Colonic mucosa (tissue), 4 donors: ENCODE measurements at regions not wholly inside any gene's neighbourhood (a gene's known extent, or its start where the extent isn't known, plus 50 kb on each side); places are given as distances from the start of the nearest gene placed in this dataset.
"Not testable (repeated sequence)": the region's sequence is repeated elsewhere in the genome, so short reads cannot be mapped to it uniquely, and the experiment has no call there.

Experiments used
- DNase-seq: peaks from one replicate; pipeline ENCODE4 v3.0.0-alpha.2; 2020
- H3K27ac ChIP-seq: fragments of 200-600 bp; one replicate; pipeline ENCODE4 v1.8.0; 2021
- H3K27me3 ChIP-seq: fragments of 200-600 bp; one replicate; pipeline ENCODE4 v1.8.0; 2021
- H3K36me3 ChIP-seq: fragments of 200-600 bp; one replicate; pipeline ENCODE4 v1.8.0; 2021
- H3K4me1 ChIP-seq: fragments of 200-600 bp; one replicate; pipeline ENCODE4 v1.8.0; 2021; ENCODE audit warnings: mild to moderate bottlenecking
- H3K4me3 ChIP-seq: fragments of 200-600 bp; one replicate; pipeline ENCODE4 v1.8.0; 2021
- H3K9ac ChIP-seq, 2 donors: one replicate each; pipeline ENCODE4 v1.7.0; 2013; ENCODE audit warnings: control low read depth in 2 of 2, low read depth in 2 of 2, low read length in 2 of 2
- H3K9me3 ChIP-seq: fragments of 200-600 bp; one replicate; pipeline ENCODE4 v1.8.0; 2021
- CTCF ChIP-seq: fragments of 200-600 bp; IDR thresholded peaks from one replicate; pipeline ENCODE4 v1.8.0; 2022; ENCODE audit warnings: antibody characterized with exemption, mild to moderate bottlenecking
- intact Hi-C: fragments of 100-400 bp; cut with DNase I; formaldehyde crosslinking; loops from one replicate; pipeline ENCODE4 v1.14.1; 2022
- donor health status: healthy.
- donor health status: DM: no; HTN: no; CAD: no.
- donor health status: DM: no; HTN: no; CAD: no.

- H3K9ac ChIP-seq = no peak overlapping the region
- H3K27ac ChIP-seq = no peak overlapping the region
- intact Hi-C loops = no loop called here
- no peaks in the 10 kb centered on the region for H3K9me3 ChIP-seq
- no peaks in the 10 kb centered on the region for H3K27me3 ChIP-seq
- no peaks in the 10 kb centered on the region for H3K4me1 ChIP-seq
- no peak for DNase-seq
- no peaks in the 10 kb centered on the region for H3K36me3 ChIP-seq
- H3K4me3 ChIP-seq = no peak overlapping the region
- no peak for TF ChIP-seq CTCF
Observed at GRCh38 chr2:44063033-44063432, 67.2 kb upstream of the LRPPRC start.

GRCh38 chr2:44064281-44064680 is 68.5 kb upstream of the LRPPRC start:
- intact Hi-C loops, DNase-seq, H3K9me3 ChIP-seq, H3K36me3 ChIP-seq, H3K27ac ChIP-seq, H3K4me1 ChIP-seq, H3K9ac ChIP-seq, H3K27me3 ChIP-seq, H3K4me3 ChIP-seq: not testable (repeated sequence)

DNA sequence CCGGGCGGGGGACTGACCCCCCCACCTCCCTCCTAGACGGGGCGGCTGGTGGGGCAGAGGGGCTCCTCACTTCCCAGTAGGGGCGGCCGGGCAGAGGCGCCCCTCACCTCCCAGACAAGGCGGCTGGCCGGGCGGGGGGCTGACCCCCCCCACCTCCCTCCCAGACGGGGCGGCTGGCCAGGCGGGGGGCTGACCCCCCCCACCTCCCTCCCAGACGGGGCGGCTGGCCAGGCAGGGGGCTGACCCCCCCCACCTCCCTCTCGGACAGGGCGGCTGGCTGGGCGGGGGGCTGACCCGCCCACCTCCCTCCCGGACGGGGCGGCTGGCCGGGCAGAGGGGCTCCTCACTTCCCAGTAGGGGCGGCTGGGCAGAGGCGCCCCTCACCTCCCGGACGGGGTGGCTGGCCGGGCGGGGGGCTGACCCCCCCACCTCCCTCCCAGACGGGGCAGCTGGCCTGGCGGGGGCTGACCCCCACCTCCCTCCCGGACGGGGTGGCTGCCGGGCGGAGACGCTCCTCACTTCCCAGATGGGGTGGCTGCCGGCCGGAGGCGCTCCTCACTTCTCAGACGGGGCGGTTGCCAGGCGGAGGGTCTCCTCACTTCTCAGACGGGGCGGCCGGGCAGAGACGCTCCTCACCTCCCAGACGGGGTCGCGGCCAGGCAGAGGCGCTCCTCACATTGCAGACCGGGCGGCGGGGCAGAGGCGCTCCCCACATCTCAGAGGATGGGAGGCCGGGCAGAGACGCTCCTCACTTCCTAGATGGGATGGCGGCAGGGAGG is 71.4 kb upstream of the LRPPRC start:
- H3K4me3 ChIP-seq, H3K9me3 ChIP-seq, H3K4me1 ChIP-seq, H3K27ac ChIP-seq, H3K9ac ChIP-seq, DNase-seq, intact Hi-C loops, H3K27me3 ChIP-seq, H3K36me3 ChIP-seq: not testable (repeated sequence)

DNA sequence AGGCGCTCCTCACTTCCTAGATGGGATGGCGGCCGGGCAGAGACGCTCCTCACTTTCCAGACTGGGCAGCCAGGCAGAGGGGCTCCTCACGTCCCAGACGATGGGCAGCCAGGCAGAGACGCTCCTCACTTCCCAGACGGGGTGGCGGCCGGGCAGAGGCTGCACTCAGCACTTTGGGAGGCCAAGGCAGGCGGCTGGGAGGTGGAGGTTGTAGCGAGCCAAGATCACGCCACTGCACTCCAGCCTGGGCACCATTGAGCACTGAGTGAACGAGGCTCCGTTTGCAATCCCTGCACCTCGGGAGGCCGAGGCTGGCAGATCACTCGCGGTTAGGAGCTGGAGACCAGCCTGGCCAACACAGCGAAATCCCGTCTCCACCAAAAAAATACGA is 72.0 kb upstream of the LRPPRC start:
- H3K9me3 ChIP-seq, H3K36me3 ChIP-seq, H3K4me3 ChIP-seq, DNase-seq, intact Hi-C loops, H3K9ac ChIP-seq, H3K27me3 ChIP-seq, H3K4me1 ChIP-seq, H3K27ac ChIP-seq: not testable (repeated sequence)

DNA sequence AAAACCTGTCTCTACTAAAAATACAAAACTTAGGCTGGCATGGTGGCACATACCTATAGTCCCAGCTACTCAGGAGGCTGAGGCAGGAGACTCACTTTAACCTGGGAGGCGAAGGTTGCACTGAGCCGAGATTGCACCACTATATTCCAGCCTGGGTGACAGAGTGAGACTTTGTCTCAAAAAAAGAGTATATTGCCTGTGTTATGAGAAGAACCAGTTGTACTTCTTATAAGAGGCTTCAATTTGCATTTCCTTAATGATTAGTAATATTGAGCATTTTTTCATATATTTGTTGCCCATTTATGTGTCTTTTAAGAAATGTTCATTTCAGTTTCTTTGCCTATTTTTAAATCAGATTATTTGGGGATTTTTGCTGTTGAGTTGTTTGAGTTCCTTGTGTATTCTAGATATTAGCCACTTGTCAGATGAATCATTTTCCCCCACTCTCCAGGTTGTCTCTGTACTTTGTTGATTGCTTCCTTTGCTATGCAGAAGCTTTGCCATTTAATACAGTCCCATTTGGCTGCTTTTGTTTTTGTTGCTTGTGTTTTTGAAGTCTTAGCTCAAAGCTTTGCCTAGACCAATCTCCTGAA is 75.8 kb upstream of the LRPPRC start:
- Histone ChIP-seq H3K4me1 (no peaks in the 10 kb centered on the region), H3K4me3 (no peak overlapping the region), H3K27ac (no peak overlapping the region), H3K27me3 (no peaks in the 10 kb centered on the region), H3K9me3 (no peaks in the 10 kb centered on the region), H3K9ac (no peak overlapping the region), H3K36me3 (no peaks in the 10 kb centered on the region)
- DNase-seq = no peak
- no peak for TF ChIP-seq CTCF
- intact Hi-C loops = no loop called here

DNA sequence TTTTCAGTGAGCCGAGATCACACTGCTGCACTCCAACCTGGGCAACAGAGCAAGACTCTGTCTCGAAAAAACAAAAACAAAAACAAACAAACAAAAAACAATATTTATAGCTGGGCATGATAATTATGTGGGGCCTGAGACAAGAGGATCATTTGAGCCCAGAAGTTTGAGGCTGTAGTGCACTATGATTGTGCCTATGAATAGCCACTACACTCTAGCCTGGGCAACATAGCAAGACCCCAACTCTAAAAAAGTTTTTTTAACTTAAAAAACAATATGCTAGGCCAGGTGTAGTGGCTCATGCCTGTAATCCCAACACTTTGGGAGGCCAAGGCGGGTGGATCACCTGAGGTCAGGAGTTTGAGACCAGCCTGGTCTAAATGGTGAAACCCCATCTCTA is 77.9 kb upstream of the LRPPRC start:
- H3K9me3 ChIP-seq, intact Hi-C loops, H3K36me3 ChIP-seq, H3K4me1 ChIP-seq, H3K4me3 ChIP-seq, H3K9ac ChIP-seq, DNase-seq, H3K27me3 ChIP-seq, H3K27ac ChIP-seq: not testable (repeated sequence)

GRCh38 chr2:44074795-44075194 is 79.0 kb upstream of the LRPPRC start:
- H3K9me3 ChIP-seq = not testable (repeated sequence)

GRCh38 chr2:44075541-44075940 is 79.8 kb upstream of the LRPPRC start:
- H3K4me3 ChIP-seq = no peak overlapping the region
- H3K27ac ChIP-seq = no peak overlapping the region
- DNase-seq = no peak
- no peaks in the 10 kb centered on the region for H3K36me3 ChIP-seq
- TF ChIP-seq CTCF = no peak
- H3K4me1 ChIP-seq = no peaks in the 10 kb centered on the region
- H3K9ac ChIP-seq = no peak overlapping the region
- H3K27me3 ChIP-seq = no peaks in the 10 kb centered on the region
- intact Hi-C loops = no loop called here
- no peaks in the 10 kb centered on the region for H3K9me3 ChIP-seq

More at GRCh38 chr2:44074795-44075194, 79.0 kb upstream of the LRPPRC start:
- H3K27ac ChIP-seq, H3K9ac ChIP-seq, H3K4me1 ChIP-seq, DNase-seq, H3K27me3 ChIP-seq, H3K36me3 ChIP-seq, intact Hi-C loops, H3K4me3 ChIP-seq: not testable (repeated sequence)
